ELR (cell line): ENCODE measurements at regions not wholly inside any gene's neighbourhood (a gene's known extent, or its start where the extent isn't known, plus 50 kb on each side); places are given as distances from the start of the nearest gene placed in this dataset.
"Not testable (repeated sequence)": the region's sequence is repeated elsewhere in the genome, so short reads cannot be mapped to it uniquely, and the experiment has no call there.

Experiments used
- DNase-seq: peaks from one replicate; pipeline ENCODE4 v3.0.0-alpha.2; 2015; ENCODE audit warnings: low read depth

DNA sequence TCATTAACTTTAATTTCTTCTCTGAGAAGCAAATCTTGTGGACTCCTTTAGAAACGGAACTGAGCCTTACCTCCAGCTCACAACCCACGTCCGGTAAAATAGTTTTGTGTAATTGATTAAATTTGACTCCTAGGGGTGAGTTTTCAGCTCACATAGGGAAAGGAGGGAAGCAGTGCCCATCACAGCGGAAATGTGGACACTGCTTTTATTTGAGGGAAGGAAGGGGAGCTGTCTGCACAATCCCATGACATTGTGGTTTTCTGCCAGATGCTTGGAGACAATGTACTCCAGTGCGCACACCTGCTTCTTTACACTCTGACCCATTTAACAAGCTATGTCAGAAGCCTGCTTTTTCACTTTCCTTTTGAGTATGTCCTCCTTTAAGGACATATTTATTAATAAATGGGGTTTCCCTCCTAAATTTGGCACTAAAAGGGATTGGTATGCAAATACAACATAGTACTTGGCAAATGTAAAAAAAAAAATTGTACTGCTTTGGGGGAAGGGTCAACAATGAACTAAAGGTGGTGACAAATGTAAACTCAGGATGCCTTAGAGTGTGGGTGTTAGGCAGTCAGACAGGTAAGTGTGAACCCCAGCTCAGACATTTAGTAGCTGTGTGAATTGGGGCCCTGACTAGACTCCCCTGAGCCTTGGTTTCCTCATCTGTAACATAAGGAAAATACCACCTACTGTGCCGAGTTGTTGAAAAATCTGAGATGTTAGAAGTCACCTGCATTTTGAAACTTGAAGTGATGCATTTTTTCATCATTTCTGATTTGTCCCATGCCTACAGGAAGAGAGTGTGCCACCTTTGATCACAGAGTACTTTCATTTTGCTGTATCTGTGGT is 90.2 kb upstream of the KLF6 start:
- no peak for DNase-seq

DNA sequence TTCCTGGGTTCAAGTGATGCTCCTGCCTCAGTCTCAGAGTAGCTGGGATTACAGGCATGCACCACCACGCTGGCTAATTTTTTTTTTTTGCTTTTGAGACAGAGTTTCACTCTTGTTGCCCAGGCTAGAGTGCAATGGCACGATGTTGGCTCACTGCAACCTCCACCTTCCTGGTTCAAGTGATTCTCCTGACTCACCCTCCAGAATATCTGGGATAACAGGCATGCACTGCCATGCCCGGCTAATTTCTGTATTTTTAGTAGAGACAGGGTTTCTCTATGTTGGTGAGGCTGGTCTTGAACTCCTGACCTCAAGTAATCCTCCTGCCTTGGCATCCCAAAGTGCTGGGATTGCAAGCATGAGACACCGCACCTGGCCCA is 89.6 kb upstream of the KLF6 start:
- DNase-seq = not testable (repeated sequence)

DNA sequence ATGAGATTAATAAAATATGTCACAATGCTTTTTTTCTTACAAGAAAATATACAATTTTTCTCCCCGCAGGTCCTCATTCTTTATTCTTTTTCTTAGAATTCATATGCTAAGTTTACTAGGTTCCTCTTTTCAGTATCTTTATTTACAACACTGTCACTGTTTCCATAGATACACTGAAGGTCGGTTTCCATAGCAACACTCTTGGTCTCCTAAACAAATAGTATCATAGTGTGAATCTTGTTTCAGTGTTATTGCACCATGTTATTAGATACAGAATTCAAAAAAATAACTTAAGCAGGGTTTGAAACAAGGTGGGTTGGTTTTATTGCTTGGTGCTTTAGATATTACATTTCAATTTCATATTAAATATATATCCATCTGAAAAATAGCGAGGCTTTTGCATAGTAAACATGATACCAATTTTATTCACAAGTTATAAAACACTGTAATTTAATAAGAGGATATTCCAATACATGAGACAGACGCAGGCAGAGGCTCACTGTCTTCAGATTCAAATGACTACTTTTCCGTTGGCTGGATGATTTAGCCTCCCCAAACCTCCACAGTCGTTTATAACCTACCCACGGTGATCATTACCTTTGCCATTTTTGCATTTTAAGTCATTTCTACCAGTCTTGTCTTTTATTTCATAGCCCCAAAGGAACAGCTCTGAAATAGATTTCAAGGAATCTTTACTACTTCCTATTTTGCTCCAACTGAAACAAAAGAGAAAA is 88.9 kb upstream of the KLF6 start:
- DNase-seq = peak; percentile 56

DNA sequence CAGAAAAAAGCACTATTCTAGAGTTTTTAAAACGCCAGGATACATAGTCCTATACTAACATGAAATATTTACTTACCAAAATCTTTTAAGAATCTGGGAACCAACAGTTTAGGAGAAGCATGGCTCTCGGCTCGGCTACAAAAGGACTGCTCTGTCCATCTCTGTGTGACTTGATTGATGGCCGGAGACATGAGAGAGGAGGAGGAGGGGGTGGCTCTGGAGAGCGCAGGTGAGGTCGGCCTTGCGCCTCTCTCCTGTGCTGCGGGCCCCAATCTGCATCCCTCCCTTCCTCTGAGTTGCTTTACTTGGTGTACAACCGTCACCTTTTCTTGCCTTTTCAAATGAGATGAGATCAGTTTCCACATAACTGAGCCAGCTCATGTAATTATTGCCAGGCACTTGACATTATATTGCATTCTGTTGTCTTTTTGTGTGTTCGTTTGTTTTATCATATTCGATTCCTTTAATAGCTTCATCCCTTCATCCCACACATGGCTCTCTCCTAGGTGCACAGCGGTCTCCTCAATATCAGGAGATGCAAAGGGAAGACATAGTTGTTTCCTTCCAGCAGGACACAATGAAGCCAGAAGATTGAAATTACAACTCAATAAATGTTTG is 87.8 kb upstream of the KLF6 start:
- no peak for DNase-seq

DNA sequence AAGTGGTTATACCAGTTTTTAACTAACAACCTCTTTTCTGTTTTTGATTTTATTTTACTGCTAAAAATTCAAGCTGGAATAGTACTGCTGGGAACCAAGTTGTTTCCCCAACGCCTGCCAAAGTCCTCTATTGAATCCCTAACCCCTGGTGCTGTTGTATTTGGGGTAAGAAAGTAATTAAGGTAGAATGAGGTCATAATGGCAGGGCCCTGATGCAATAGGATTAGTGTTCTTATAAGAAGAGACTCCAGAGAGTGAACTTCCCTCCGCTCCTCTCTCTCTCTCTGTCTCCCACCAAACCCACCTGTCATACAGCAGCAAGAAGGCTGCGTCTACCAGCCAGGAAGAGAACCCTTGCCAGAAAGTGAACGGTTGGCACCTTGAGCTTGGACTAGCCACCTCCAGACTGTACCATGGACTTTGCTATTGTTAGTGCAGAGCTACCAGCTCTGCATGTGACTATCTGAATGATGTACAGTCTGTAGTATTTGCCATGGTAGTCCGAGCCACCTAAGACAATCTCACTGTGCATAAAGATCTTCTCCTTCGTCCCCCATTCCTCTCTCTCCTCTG is 86.5 kb upstream of the KLF6 start:
- no peak for DNase-seq

DNA sequence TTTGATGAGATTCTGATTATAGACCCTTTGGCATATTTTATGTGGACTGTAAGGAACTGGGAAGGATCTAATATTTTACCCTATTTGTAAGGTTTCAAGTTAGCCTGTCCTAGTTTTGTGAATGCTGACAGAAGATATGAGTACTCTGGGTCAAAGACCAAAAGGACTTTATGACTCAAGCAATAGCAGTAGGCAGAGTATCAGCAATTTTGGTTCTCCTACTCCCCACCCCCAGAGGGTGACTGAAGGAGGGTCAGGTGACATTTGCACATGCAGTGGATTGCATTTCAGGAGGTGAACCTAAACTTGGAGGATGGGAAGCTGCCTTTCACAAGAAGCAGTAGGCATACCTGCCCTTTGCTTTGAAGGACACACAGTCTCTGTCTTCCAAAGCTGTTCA is 84.0 kb upstream of the KLF6 start:
- no peak for DNase-seq

DNA sequence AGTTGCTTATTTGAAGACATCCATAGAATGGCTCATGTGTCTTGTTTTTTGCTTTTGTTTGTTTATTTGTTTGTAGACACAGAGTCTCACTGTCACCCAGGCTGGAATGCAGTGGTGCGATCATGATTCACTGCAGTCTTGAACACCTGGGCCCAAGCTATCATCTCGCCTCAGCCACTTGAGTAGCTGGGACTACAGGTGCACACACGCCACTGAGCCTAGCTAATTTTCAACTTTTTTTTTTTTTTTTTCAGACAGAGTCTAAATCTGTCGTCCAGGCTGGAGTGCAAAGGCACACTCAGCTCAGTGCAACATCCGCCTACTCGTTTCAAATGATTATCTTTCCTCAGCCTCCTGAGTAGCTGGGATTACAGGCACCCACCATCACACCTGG is 83.3 kb upstream of the KLF6 start:
- no peak for DNase-seq

DNA sequence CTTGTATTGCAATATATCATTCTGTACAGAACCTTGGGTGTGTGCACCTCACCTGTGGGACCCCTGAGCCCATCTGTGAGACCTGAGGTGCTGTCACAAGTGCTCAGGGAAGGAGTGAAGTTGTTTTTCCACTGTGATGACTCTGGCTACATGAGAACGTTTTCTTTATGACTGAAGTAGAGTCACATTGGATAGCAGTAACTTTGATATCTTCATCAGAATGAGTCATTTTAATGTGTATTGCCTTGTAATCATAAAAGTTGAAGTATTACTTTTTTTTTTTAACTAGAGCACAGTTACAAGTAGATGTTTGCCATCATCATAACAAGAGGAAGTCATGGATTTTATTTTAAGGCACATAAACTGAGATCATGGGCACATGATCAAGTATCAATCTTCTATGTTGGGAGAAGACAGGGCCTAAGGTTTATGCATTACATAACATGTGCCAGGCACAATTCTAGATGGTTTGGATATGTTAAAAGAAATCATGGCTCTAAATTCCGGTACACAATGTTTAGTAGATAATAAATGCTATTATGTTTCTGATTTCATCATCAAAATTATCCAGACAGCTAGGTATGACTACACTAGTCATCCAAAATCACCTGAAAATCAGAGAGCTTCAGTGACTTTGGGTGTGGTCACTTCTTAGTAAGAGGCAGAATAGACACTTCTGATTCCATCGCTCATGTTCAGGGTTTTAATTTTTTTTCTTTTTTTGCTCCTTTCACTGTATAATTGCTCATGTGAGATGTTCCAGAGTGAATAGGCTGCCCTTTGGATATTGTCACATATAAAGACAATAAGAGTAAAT is 82.7 kb upstream of the KLF6 start:
- no peak for DNase-seq

DNA sequence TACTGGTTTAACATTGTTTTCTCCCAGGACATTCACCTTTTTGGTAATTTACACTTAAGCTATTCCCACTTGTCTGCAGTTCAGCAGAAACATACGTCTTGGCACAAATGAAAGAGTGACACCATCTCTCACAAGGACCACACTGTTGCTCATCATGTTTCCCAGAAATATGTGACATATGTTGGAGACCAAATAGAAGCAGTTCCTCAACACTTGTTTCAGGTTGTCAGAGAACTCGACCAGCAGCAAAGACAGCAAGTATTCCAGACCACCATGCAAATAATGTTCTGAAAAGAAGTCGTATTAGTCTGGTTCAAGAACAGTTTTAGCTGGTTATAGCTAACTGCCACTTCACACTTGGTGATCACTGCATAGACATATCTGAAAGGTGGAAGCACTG is 81.3 kb upstream of the KLF6 start:
- no peak for DNase-seq

DNA sequence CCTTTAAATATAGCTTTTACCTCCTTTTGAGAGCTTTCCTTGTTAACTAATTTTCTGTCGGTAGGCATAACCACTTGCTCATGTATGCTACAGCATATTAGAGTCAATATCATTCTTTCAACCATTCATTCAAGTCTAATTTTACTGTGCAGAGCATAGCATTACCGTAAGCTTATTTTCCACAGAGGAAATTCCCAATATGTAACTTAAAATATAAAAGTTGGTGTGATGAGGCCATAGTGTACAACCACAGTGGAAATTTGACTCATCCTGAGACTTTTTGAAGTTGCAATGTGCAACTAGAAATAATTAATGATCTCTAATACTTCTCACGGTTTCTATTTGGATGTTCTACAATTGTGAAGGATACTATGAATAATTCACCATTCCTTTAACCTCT is 80.6 kb upstream of the KLF6 start:
- no peak for DNase-seq

DNA sequence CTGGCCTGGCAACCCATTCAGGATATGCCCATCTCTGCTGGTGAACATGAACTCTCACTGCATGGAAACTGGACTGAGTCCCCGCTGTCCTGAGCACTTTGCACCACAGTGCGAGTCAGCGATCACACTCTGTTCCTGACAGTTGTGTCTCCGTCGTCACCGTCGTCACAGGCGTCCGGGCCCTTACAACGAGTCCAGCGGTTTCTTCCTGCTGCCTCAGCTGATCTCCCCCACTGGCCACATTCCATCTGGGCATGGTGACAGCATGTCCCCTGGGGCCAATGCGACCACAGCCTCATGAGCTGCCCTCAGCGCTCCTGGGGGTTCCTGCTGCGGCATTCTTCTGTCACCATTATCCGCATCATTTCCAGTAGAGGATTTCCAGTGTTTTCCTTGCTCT is 76.8 kb upstream of the KLF6 start:
- DNase-seq = no peak

DNA sequence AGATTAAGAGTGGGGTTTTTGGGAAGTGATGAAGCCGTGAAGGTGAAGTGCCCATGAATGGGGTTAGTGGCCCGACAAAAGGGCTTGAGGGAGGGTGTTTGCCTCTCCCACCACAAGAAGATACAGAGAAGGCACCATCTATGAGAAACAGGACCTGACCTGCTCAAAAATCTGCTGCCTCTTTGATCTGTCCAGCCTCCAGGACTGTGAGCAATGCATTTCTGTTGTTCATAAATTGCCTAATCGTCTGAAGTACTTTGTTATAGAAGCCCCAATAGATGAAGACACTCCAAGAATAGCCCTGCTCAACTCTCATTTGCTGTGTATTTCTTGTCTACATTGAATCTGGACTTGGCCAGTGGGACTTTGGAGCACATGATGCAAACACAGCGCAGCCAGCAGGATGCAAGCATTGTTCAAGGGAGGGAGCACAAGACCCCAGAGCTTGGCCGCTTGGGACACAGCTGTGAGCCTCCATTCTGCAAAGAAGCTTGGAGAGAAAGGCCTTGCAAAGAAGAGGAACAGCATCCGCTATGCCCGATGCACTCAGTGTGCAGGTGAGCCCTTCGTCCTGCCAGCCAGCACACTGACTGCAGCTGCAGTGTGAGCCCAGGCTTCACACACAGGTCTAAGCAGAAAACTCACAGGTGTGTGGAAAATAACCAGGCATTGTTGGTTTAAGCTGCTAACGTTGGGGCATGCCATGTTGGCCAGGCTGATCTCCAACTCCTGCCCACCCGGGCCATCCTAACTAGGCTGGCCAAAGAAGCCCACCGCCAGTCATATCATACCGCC is 73.2 kb upstream of the KLF6 start:
- no peak for DNase-seq

DNA sequence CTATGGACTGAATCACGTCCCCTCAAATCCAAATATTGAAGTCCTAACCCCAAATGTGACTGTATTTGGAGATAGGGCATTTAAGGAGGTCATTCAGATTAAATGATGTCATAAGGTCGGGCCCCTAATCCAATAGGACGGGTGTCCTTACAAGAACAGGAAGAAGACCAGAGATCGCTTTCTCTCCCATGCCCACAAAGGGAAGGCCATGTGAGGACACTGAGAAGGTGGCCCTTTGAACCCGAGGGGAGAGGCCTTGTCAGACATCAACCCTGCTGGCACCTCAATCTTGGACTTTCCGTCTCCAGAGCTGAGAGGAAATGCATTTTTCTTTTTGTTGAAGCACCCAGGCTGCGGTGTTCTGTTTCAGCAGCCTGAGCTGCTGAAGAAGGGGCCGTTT is 72.3 kb upstream of the KLF6 start:
- DNase-seq = no peak

DNA sequence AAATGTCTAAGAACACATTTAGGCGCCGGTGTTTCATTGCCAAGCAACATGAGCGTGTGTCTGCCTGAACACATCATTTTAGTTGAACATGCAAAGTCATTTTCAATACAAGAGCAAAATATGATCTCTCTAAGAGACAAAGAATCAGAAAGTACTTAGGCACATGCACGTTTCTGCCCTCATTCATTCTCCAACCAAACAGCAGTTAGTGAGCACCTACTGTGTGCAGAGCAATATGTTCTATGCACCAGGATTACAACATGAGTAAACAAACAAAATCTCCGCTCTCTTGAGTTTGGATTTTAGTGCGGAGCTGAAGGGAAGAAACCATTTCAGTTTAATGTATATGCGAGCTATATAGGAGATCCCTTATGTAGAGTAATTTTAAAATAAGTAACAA is 71.6 kb upstream of the KLF6 start:
- DNase-seq = no peak

DNA sequence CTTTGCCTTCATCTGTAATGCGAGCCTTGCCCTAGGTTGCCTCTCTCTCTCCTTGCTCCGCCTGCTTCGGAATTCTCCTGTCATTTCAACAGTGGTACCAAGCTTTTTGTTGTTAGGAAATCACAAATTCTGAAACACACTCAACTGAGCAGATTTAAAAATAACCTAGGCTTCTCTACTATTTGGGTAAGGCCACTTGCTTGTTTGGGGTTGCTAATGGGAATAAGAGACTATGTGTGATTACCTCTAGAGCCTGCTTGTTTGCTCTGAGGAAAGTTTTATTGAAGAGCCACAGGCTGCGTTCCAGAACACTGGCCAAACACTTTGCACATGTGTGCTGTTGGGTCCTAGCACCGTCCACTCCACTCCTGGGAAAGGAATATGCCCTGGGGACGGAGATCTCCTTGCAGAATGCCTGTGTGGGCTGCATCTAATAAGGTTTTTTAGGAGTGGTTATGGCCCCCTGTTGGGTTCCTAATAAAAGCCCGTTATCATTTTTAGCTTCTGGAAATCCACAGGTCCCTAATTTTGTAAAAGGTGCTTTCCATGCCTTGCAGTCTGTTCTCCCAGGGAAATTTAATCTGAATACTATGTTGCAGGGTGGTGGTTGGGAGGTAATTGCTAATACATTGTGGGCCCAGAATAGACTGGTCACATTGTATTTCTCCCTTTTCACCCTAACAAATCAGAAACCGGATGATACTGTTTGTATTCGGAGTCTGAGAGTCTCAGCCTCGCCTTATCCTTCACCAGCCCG is 68.7 kb upstream of the KLF6 start:
- no peak for DNase-seq

DNA sequence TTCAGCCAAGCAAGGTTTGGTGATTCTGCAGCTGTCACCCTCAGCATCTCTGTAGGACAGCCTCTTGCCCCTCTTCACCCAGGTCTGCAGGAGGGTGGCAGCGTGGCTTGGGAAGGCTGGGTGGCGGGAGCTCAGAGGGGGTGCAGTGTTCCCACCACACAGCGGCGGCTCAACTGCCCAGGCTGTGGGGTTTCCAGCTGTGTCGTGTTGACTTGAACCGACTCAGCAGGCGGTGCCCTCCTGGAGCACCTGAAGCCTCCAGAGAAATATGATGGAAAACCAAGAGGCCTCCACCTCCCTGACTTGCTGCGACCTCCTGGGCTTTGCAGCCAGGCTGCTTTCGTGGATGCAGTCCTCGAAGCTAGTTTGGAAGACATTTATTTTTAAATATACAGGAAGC is 68.0 kb upstream of the KLF6 start:
- DNase-seq = no peak

DNA sequence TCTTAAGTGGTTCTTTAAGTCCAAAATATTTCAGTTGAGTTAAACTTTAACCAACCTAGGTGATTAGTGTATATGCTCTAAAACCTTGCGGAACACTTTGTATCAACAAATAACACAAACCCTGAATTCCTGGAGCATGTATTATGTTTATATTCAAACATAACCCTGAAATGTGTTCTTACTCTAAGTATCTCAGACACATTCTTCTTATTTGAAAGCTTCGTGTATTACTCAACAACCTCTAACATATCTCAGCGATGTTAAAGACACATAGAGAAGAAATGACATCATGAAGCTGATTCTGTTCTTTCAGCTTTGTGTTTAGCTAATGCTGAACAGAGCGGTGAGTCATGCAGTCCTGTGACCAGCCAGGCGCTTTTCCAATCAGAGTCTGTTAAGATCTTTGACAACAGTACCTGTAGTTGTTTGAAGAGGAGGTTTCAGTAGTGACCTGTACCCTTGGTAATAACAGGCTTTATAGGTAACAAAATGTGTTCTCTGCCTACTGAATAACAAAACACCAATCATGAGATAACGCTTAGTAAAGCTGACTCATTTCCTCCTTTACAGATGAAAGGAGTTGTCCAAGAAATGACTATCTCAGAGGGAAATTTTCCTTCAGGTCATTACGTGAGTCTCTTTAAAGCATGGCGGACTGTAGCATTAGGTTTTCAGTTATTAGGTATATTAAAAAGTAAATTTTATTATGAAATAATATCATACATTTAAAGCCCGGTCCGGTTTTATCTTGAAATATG is 67.3 kb upstream of the KLF6 start:
- DNase-seq = peak; percentile 100

DNA sequence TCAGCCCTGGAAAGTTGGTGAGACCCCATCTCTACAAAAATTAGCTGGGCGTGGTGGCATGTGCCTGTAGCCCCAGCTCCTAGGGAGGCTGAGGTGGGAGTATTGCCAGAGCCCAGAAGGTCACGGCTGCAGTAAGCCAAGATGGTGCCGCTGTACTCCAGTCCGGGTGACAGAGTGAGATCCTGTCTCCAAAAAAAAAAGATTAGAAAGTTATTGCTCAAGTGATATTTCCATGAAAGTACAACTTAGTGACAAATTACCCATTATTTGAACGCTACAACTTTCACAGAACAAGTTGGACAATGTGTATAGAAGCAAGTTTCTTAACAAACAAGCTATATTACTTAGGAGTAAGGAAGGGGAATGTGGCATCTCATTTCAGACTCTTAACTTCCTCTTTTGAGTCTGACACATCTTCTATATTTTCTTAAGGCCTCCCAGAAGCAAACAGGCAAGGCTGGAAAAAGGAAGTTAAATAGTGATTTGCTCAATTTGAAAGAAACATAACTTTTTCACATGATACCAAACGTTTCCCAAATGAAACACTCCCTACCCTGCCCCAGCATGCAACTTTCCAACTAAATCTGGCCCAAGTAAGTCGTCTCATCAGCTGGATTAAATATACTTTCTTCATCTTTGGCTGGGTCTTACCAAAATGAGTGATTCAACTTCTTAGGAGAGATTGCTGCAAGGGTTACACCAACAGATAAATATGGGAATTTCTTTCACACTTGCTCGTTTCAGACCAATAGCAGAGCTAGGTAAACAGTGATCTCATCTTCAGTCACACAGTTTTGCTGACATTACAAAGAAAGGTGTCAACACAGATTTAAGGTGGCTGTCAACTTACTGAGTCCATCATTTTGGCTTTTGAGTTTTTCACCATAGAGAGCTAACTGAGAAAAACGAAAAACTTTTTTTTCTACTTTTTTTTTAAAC is 66.3 kb upstream of the KLF6 start:
- peak; percentile 81 for DNase-seq
